ENCODE measurements at regions not wholly inside any gene's neighbourhood (a gene's known extent, or its start where the extent isn't known, plus 50 kb on each side); places are given as distances from the start of the nearest gene placed in this dataset.

DNA sequence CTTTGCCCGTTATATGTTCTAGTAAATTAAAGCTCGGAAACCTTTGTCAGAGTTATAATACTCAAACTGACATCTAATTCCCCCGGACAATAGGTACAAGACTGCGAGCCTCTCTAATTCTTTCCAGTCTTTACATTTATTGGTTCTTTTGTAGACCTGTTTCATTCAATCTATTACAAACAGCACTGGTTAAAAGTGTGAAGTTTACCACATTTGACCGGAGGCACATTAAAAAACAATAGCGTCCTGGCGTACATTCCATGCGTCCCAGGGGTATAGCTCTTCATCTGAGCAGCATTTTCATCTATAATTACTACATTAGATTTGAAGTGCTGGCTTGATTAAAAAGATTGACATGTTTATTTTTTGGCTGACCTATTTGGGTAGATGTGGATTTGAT is 49.9 kb upstream of the TENM3 start:
- no peak for DNase-seq (ENCODE audit: low spot score)

All from kidney tubule cell (primary cell).